HG02642 (cell line): ENCODE measurements at regions not wholly inside any gene's neighbourhood (a gene's known extent, or its start where the extent isn't known, plus 50 kb on each side); places are given as distances from the start of the nearest gene placed in this dataset.

Experiments used
- ATAC-seq: cut with Tn5 transposase; IDR thresholded peaks from one replicate; pipeline ENCODE4 v1.9.1; 2021; ENCODE audit warnings: mild to moderate bottlenecking; ENCODE audit not compliant: unreplicated experiment, poor library complexity

- no peak for ATAC-seq
These were observed 153.6 kb downstream of the DRD1 start for GRCh38 chr5:175290379-175290778.

DNA sequence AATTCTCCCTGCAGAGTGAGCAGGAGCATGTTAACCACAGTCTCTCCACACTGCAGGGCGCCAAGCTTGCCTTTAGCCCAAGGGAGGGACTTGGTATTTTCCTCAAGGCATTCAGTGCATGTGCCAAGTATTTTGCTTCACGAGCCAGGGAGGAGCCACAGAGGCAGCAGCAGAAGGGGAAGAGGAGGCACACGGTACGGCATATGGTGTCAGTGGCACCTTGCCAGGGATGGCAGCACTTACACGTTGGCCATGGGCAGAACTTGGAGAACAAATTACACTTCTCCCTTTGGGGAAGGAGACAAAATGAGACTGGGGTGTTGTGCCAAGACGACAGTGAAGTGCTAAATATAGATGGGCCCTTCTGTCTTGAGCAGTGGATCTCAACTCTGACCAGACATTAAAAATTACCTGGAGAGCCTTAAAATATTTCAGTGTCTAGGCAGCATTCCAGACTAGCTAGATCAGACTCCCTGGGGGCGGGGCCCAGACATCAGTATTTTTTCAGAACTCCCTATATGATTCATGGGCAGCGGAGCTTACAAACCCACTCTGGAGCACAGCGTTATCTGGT lies 155.8 kb downstream of the DRD1 start:
- no peak for ATAC-seq

GRCh38 chr5:175286981-175287380 lies 157.0 kb downstream of the DRD1 start:
- no peak for ATAC-seq

DNA sequence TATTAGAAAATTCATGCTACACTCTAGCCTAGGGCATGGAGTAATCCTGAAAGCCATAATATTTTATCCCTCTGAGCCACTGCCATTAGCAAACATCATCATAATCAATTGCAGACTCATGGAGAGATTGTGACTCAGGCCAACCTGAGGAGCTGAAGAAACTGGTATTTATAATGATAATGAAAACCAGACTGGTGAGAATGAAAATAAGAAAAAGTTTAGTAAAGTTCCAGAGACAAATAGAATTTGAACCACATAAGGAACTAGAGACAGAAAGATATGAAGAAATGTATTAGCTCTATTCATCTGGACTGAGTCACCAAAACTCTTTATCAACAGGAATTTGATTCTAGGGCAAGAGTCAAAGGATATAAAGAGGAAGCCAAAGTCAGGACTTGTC lies 158.7 kb downstream of the DRD1 start:
- ATAC-seq: no peak

GRCh38 chr5:175284806-175285205 lies 159.2 kb downstream of the DRD1 start:
- no peak for ATAC-seq

- ATAC-seq: no peak
These were observed 161.3 kb downstream of the DRD1 start for GRCh38 chr5:175282611-175283225.

GRCh38 chr5:175281714-175282113 lies 162.3 kb downstream of the DRD1 start:
- no peak for ATAC-seq

DNA sequence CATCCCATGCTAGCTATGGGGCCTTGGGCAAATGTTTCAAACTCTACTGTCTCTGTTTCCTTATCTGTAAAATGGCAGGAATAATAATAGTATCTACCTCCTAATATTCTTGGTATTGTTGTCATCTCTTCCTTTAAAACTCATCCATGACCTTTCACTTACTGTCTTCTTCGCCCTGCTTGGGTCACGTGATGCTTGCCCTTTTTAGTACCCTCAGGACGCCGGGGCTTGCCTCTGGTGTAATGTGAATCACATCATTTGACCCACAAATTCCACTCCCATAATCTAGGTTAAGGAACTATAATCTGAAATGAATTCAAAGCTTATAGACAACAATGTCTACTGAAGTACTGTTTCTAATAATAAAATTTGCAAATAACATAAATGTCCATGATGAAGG lies 162.7 kb downstream of the DRD1 start:
- ATAC-seq: no peak

GRCh38 chr5:175279506-175279905 lies 164.5 kb downstream of the DRD1 start:
- no peak for ATAC-seq

GRCh38 chr5:175275748-175276147 lies 168.2 kb downstream of the DRD1 start:
- ATAC-seq: no peak

GRCh38 chr5:175275097-175275496 lies 168.9 kb downstream of the DRD1 start:
- no peak for ATAC-seq

GRCh38 chr5:175274171-175274570 lies 169.8 kb downstream of the DRD1 start:
- ATAC-seq: no peak

- ATAC-seq: no peak
These were observed 179.6 kb downstream of the DRD1 start for GRCh38 chr5:175264406-175264805.

DNA sequence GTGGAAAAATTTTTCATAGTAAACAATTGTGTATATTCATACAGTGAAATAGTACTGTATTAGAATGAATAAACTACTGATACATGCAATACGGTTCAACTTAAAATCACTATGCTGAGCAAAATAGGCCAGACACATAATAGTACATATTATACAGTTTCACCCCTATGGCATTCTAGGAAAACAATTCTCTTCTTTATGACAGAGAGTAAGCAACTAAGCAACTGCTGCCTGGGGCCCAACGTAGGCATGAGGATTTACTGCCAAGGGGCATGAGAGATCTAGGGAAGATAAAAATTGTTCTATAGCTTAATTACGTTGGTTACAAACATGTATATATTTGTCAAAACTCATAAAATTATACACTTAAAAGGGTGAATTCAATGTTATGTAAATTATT lies 180.2 kb downstream of the DRD1 start:
- no peak for ATAC-seq

- no peak for ATAC-seq
These were observed 182.5 kb downstream of the DRD1 start for GRCh38 chr5:175261526-175261925.

DNA sequence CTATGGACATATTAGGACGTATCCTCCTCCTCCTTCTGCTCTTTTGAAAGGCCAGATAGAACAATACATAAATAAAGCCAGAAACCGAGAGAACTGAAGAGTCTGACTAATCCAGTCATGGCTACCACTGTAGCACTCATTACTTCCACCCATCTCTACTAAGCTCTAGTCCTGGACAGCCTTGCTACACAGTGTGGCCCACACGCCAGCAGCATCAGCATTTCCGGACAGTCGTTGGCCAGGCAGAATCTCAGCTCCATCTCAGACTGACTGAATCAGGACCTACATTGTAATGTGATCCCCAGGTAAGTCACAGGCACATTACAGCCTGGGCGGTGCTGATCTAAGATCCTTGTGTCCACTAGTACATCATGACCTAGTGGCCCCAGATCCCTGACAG lies 182.9 kb downstream of the DRD1 start:
- no peak for ATAC-seq

DNA sequence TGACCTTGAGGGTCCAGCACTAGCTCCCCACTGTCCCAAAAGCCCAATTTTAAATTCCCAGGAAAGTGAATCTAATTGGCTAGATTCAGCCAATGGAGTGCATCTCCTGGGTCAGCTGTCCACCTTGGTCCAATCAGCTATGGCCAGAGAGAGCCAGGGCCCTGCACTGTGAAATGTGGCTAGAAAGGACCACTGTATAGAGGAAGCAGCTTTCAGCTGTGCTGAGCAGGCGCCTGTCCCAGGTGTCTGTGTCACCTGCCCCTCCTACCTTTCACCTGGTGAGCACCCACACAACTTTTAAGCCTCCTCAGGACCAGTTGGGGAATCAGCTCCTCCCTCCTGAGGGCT lies 186.2 kb downstream of the DRD1 start:
- no peak for ATAC-seq

- no peak for ATAC-seq
These were observed 186.7 kb downstream of the DRD1 start for GRCh38 chr5:175257128-175257846.

- no peak for ATAC-seq
These were observed 189.8 kb downstream of the DRD1 start for GRCh38 chr5:175254155-175254554.

GRCh38 chr5:175253597-175253996 lies 190.4 kb downstream of the DRD1 start:
- ATAC-seq: no peak

- ATAC-seq: no peak
These were observed 191.7 kb downstream of the DRD1 start for GRCh38 chr5:175252234-175252805.

- no peak for ATAC-seq
These were observed 193.6 kb downstream of the DRD1 start for GRCh38 chr5:175250426-175250825.
